ENCODE measurements at regions not wholly inside any gene's neighbourhood (a gene's known extent, or its start where the extent isn't known, plus 50 kb on each side); places are given as distances from the start of the nearest gene placed in this dataset.

DNA sequence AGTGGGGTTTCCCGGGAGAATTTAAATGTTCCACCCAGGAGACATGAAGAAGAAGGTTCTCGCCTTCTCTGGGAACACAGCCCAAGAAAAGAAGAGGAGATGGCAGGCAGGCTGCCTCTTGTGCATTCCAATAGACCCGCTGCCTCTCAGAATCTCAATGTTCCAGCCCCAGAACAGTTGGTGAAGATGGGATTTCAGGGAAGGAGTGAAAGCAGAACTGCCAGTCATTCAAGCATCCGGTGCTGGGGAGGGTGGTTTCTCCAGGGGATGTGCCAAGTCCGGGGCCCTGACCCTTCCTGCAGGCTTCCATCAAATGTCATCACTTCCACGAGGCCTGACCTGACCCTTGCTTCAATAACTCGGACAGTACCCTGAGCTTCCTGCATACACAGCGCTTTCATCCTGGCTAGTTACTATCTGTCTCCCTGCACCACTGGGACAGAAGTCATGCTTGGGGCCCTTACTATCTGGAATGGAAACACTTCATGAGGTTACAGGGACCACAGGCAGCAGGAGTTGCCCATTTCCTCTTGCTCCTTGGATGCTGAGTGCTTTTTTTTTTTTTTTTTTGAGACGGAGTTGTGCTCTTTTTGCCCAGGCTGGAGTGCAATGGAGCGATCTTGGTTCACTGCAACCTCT is 386.6 kb upstream of the POU3F1 start:
- H3K4me3 ChIP-seq (ENCODE audit: low read length) = no peak overlapping the region
- no peak for TF ChIP-seq ZNF274 (IDR thresholded peaks at IDR 0.05; ENCODE audit: low read depth, low read length)

- no peak for TF ChIP-seq ZNF274 (IDR thresholded peaks at IDR 0.05; ENCODE audit: low read depth, low read length)
- no peak overlapping the region for H3K4me3 ChIP-seq (ENCODE audit: low read length)
Observed at GRCh38 chr1:38431535-38432376, 385.2 kb upstream of the POU3F1 start.

DNA sequence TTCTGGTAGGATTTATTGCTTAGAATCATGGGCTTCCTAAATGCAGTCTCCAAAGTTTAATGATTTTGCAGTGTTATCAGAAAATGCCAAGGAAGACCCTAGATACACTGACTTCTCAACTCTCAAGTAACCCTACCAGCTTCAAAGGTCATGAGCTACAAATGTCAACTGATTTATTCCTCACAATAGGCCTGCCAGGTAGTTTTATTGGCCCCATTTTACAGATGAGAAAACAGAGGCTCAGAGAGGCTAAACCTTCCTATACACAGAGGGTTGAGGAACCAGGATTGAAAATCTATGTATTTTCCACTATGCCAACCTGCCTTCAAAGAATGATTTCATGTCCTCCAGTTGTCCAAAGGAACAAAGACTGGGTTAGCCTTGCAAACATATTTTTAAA is 384.4 kb upstream of the POU3F1 start:
- no peak for TF ChIP-seq ZNF274 (IDR thresholded peaks at IDR 0.05; ENCODE audit: low read depth, low read length)

GRCh38 chr1:38424677-38425076 is 378.1 kb upstream of the POU3F1 start:
- H3K4me3 ChIP-seq (ENCODE audit: low read length) = no peak overlapping the region
- TF ChIP-seq ZNF274 (IDR thresholded peaks at IDR 0.05; ENCODE audit: low read depth, low read length) = no peak

More for the DNA sequence above, 384.4 kb upstream of the POU3F1 start:
- H3K4me3 ChIP-seq (ENCODE audit: low read length) = no peak overlapping the region

GRCh38 chr1:38420666-38421065 is 374.1 kb upstream of the POU3F1 start:
- no peak for TF ChIP-seq ZNF274 (IDR thresholded peaks at IDR 0.05; ENCODE audit: low read depth, low read length)
- H3K4me3 ChIP-seq (ENCODE audit: low read length) = no peak overlapping the region

GRCh38 chr1:38418195-38419030 is 371.8 kb upstream of the POU3F1 start:
- TF ChIP-seq ZNF274 (IDR thresholded peaks at IDR 0.05; ENCODE audit: low read depth, low read length) = no peak
- H3K4me3 ChIP-seq (ENCODE audit: low read length) = no peak overlapping the region

DNA sequence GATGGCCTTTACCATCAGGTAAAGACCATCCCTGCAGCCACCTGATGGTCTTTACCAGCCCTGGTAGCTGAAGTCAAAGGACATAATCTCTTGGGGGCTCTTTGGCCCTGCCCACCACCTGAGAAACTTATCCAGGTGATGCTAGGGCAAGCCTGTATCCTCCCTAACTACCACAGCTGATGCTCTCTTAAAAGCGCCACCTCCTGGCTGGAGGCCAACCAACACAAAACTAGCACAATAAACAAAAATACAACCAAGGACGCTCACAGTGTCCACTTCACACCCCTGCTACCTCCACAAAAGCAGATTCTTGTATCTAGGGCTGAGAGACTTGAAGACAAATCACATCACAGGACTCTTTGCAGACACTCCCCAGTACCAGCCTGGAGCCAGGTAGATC is 357.1 kb upstream of the POU3F1 start:
- no peak for TF ChIP-seq ZNF274 (IDR thresholded peaks at IDR 0.05; ENCODE audit: low read depth, low read length)
- no peak overlapping the region for H3K4me3 ChIP-seq (ENCODE audit: low read length)

GRCh38 chr1:38402230-38402815 is 355.7 kb upstream of the POU3F1 start:
- TF ChIP-seq ZNF274 (IDR thresholded peaks at IDR 0.05; ENCODE audit: low read depth, low read length) = no peak
- H3K4me3 ChIP-seq (ENCODE audit: low read length) = no peak overlapping the region

- TF ChIP-seq ZNF274 (IDR thresholded peaks at IDR 0.05; ENCODE audit: low read depth, low read length) = no peak
- no peak overlapping the region for H3K4me3 ChIP-seq (ENCODE audit: low read length)
Observed at GRCh38 chr1:38396606-38397005, 350.0 kb upstream of the POU3F1 start.

DNA sequence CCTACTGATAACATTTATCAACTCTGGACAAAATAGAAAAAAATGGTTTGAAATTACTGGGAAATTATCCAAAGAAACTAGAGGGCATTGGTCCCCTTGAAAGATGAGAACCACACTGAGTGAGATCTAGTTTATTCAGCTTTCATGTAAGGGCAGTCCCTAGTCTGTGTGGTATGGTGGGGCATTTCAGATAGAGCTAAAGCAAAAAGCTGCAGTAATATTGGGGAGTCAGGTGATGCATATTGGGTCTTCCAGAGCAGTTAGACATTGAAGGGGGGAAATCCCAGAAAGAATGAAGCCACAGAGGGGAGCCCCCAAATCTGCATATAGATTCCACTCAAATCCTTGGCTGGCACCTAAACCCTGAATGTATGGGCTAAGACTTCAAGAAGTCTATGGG is 347.7 kb upstream of the POU3F1 start:
- no peak overlapping the region for H3K4me3 ChIP-seq (ENCODE audit: low read length)
- no peak for TF ChIP-seq ZNF274 (IDR thresholded peaks at IDR 0.05; ENCODE audit: low read depth, low read length)

GRCh38 chr1:38392861-38393260 is 346.3 kb upstream of the POU3F1 start:
- no peak for TF ChIP-seq ZNF274 (IDR thresholded peaks at IDR 0.05; ENCODE audit: low read depth, low read length)

DNA sequence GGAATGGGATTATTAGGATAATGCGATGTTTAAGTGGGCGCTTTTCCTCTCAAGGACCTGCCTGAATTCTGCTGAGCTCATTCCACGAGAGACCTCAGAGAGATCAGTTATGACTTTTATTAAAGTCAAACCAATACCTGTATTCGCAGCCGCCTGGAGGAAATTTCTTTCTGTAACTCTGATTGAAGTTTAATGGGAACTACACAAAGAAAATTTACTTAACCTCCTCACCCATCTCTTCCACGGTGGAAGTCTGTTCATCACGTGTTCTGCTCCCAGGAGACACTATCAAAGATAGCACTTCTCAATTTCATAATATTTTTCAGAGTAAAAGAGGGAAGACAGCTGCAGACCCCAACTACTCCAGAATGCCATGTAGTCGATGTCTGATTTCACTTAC is 334.7 kb upstream of the POU3F1 start:
- no peak overlapping the region for H3K4me3 ChIP-seq (ENCODE audit: low read length)
- no peak for TF ChIP-seq ZNF274 (IDR thresholded peaks at IDR 0.05; ENCODE audit: low read depth, low read length)

More at GRCh38 chr1:38392861-38393260, 346.3 kb upstream of the POU3F1 start:
- H3K4me3 ChIP-seq (ENCODE audit: low read length) = no peak overlapping the region

DNA sequence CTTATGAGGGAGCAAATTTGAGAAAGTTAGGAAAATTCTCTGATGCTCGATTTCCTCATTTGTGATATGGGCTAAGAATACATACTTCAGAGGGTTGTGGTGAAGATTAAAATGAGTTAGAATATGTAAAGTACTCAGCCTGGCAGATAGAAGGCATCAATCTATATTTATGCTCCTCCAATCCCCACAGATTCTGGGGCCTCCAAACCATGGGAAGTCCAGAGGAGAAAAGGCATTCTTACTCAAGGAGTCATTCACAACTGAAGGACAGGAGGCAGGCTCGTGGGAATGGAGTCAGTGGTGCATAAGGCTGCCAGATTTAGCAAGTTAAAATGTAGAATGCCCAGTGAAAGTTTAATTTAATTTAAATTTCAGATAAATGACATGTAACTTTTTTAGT is 330.0 kb upstream of the POU3F1 start:
- no peak for TF ChIP-seq ZNF274 (IDR thresholded peaks at IDR 0.05; ENCODE audit: low read depth, low read length)
- no peak overlapping the region for H3K4me3 ChIP-seq (ENCODE audit: low read length)

DNA sequence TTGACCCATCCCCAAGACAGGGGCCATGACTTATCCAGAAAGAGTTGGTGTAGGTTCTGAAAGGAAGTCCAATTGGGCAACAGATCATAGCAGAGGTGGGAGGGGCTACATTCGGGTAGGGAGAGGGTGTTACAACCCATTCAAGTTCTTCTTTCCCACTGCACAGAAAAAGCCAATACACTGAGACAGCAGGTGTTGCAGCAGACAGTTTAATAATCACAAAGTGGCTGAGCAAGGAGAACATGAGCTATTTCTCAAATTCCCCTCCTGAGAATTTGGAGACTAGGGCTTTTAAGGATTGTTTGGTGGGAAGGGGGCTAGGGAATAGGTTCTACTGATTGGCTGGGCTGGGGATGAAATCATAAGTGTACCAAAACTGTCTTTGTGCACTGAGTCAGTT is 328.4 kb upstream of the POU3F1 start:
- TF ChIP-seq ZNF274 (IDR thresholded peaks at IDR 0.05; ENCODE audit: low read depth, low read length) = no peak
- no peak overlapping the region for H3K4me3 ChIP-seq (ENCODE audit: low read length)

Data from GM08714 (cell line).